HG03025 (cell line): ENCODE measurements at regions not wholly inside any gene's neighbourhood (a gene's known extent, or its start where the extent isn't known, plus 50 kb on each side); places are given as distances from the start of the nearest gene placed in this dataset.
"Not testable (repeated sequence)": the region's sequence is repeated elsewhere in the genome, so short reads cannot be mapped to it uniquely, and the experiment has no call there.

Experiments
- ATAC-seq: cut with Tn5 transposase; IDR thresholded peaks from one replicate; pipeline ENCODE4 v1.9.1; 2021; ENCODE audit warnings: mild to moderate bottlenecking, moderate library complexity; ENCODE audit not compliant: unreplicated experiment, low FRiP score

DNA sequence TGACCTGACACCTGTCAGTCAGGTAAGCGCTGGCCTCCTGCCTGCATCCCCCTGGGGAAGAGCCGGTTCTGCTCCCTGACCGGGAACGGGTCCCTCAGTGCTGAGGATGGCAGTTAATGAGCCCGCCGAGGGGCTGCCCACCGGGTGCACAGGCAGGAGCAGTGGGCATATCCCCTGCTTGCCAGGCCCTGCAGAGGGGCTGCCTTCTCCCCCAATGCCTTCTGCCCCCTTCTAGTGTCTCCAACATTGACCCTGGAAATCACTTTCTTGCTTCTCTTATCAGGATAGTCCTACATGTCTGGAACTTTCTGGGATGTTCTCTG lies 388.5 kb downstream of the SEC14L1 start:
- ATAC-seq: no peak

DNA sequence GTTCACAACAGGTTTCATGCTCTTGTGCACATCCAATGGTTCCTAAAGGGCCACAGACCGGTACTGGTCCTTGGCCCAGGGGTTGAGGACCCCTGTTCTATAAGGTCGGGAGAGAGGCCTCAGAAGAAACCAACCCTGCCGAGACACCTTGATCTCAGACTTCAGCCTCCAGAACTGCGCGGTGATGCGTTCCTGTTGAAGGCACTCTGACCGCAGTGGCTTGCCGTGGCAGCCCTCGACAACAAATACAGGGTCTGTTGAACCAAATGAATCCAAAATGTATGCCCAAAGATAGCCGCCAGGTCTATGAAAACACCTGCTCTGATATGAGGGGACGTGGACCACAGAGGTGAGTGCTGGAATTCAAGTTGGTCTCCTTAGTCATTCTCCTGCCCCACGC lies 389.8 kb downstream of the SEC14L1 start:
- no peak for ATAC-seq

DNA sequence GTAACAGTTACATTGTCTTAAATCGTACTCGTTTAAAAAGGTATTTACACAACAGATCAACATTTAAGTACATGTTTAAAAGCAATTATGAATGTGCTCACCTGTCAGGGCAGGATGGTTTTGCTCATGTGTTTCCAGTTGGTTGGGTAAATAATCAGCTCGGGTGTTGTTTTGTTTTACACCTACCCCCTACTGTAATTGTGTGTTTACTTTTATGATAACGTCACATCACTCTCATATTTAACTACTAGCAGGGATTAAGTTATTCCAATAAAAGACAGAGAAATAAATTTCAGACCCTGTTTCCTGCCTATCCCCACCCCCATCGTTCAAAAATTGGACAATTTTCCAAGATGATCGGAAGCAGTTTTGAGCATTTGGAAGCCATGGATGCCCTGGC lies 390.2 kb downstream of the SEC14L1 start:
- no peak for ATAC-seq

DNA sequence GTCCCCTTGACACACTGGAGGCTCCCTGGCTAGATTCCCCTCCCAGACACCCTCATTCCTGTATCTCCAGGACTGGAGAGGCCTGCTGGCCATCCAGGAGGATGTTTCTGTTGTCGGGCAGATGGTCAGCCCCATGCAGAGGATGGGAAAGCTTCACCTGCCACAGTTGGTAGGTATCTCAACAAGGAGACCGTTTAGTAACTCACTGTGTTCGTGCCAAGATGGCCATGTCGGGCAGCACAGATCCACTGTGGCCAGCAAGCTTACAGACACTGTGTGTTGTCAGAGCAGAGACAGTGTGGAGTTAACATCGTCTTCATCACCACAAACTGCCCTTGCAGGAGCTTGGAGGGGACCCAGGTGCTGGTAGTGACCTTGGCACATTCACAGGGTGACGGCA lies 390.9 kb downstream of the SEC14L1 start:
- ATAC-seq: no peak

DNA sequence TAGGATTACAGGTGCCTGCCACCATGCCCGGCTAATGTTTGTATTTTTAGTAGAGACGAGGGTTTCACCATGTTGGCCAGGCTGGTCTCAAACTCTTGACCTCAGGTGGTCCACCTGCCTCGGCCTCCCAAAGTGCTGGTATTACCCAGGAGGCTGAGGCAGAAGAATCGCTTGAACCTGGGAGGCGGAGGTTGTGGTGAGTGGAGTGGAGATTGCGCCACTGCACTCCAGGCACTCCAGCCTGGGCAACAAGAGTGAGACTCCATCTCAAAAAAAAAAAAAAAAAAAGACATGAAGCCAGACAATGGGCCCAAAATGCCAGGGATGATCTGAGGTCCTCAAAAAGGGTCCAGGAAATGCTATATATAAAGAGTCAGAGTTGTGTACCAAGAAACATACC lies 392.9 kb downstream of the SEC14L1 start:
- not testable (repeated sequence) for ATAC-seq

DNA sequence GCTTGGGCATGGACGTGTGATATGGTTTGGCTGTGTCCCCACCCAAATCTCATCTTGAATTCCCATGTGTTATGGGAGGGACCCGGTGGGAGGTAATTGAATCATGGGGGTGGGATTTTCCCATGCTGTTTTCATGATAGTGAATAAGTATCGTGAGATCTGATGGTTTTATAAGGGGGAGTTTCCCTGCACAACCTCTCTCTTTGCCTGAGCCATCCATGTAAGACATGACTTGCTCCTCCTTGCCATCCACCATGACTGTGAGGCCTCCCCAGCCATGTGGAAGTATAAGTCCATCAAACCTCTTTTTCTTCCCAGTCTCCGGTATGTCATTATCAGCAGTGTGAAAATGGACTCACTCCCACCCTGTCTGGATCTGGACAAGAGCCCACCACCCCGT lies 393.4 kb downstream of the SEC14L1 start:
- ATAC-seq: no peak

DNA sequence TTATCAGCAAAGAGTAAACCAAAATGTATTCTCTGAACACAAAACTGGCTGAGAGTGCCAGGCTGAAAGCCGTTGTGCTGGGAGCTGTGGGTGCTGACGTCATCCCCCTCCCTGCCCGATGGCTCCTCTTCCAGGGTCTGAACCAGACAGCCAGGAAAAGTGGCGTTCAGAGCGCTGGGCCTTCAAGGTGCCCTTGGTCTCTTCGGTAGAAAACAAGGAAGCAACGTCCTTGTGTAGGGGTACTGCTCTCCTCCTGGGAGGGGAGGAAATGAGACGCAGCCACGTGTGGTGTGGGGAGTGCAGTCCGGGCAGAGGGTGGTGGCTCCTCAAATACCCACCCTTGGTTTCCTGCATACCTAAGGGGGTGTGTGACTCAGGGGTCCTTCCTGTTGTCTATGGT lies 394.7 kb downstream of the SEC14L1 start:
- ATAC-seq: no peak

DNA sequence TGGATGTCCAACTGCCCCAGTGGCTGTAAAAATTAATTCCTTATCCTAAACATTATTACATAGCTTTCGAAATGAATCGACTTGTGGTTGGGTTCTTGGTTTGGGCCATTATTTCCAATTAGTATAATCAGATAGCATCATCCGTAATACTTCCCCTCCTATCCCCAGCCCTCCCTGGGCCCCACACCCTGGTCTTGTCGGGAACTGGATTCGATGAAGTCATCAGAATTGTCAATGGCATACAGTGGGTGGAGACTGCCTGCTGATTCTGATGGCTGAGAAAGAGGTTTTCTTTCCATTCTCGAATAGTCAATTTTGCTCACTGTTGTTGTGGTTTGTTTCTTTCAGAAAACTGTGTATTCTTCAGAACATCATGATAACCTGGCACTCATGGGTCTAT lies 395.1 kb downstream of the SEC14L1 start:
- ATAC-seq: no peak

DNA sequence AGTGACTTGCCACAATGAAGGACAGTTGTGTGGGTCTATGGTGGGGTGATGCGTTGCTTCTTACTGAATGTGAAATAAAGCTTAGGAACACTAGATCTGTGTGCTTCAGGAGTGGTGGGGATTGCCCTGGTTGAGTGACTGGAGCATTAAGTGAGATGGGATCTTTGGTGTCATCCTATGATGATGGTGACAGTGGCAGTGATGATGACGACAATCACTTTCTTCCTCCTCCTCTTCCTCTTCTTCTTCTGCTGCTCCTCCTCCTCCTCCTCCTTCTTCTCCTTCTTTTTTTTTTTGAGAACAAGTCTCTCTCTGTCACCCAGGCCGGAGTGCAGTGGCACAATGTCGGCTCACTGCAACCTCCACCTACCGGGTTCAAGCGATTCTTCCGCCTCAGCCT lies 396.8 kb downstream of the SEC14L1 start:
- no peak for ATAC-seq

DNA sequence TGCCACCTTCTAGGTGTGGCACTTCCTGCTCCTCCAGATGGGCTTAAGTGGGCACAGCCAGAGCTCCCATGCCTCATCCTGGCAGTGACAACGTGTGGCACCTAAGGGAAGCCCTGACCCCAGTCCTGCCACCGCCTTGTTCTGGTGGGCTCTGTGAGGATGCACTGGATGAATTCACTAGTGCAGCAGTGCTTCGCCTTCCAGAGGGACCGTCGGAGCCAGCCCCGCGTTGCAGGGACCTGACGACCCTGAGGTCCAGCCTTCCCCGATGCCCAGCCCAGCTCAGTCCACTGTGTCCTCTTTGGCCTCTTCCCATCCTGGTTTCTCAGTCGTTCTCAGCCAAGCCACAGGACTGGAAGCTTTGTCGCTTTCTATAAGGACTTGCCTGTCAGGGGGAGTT lies 399.8 kb downstream of the SEC14L1 start:
- ATAC-seq: no peak

DNA sequence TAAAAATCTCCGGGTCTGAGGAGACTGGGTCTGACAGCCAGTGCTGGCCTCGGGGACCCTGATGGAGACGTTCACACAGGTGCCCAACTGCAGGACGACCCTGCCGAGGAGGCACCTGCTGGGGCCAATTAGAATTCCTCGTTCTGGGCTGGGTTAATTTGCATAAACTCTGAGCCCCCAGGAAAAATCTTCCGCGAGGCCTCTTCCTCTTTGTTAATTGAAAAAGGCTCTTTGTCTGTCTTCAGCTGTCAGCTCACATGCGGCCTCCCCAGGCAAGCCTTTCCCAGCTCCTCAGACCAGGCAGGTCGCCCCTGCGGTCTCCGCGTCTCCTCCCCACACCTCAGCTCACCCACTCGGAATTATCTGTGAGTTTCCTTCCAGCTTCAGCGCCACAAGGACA lies 400.2 kb downstream of the SEC14L1 start:
- ATAC-seq: no peak

DNA sequence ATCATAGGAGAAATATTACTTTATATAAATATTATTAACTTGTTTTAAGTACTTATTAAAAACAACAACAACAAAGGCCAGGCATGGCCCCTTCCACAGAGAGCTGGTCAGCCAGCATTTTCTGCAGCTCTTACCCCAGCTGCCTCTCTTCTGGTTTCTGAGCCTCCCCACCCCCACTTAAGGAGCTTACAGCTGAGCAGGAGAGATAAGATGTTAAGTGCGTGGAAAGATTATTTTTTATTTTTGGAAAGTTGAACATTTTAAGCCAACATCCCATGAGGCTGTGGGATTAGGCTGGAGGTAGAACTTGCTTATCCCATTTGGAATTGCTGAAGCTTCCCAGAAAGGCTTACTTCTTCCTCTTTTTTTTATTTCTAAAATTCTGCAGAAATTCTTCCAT lies 401.2 kb downstream of the SEC14L1 start:
- ATAC-seq: no peak

DNA sequence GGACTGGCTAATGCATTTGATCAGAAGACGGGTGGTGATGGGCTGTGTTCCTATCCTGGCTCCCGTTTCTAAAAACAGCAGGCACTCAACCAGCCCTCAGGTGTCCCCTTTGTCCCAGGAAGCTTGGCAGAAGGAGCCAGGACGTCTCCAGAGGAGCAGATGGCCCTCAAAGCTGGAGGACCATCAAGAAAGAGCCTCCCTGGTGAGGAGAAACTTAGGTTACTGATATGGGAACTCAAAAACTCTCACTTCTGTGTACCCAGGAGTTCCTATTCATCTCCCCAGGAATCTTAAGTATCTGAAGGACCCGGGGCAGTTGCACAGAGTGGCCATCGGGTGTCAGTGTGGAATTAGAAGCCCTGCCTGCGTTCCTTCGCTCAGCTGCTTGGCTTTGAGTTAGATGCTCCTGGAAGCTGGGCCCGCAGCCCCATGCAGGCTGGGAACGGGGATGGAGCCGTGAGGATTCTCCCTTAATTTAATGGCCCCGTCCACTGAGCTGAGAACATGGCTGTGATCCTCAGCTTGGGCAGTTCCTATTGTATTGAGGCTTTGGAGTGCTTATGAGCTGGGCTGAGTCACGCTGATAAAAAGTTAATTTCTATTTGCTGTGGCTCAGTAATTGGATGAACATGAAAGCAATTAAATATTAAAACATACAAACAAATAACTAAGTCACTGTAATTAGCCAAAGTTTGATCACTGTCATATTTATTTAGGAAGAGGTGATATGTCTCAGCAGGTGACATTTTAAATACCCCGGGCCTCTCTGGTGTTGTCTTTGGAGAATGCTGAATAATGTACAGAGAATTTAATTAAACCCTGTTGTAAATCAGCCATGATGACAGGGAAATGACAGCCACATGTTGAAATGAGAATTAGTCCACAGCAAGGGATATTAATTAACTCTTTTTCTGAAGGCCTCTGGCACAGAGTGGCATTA lies 402.1 kb downstream of the SEC14L1 start:
- ATAC-seq: no peak

DNA sequence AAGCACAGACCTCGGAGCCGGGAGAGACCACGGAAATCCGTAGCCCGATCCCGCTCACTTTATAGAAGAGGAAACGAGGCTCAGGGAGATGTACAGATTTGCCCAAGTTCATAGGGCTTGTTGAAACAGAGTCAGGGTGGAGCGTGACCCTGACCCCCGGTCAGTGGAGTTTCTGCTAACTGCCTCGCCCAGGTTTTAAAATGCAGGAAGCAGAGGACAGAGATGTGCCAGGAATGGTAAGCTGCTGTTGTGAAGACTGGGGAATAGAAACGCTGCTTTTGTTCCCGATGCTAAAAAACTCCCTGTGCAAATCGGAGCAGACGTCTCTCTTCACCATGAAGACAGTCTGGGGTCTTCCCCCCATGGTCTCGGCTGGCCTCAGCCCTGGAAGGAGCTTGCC lies 403.0 kb downstream of the SEC14L1 start:
- no peak for ATAC-seq

DNA sequence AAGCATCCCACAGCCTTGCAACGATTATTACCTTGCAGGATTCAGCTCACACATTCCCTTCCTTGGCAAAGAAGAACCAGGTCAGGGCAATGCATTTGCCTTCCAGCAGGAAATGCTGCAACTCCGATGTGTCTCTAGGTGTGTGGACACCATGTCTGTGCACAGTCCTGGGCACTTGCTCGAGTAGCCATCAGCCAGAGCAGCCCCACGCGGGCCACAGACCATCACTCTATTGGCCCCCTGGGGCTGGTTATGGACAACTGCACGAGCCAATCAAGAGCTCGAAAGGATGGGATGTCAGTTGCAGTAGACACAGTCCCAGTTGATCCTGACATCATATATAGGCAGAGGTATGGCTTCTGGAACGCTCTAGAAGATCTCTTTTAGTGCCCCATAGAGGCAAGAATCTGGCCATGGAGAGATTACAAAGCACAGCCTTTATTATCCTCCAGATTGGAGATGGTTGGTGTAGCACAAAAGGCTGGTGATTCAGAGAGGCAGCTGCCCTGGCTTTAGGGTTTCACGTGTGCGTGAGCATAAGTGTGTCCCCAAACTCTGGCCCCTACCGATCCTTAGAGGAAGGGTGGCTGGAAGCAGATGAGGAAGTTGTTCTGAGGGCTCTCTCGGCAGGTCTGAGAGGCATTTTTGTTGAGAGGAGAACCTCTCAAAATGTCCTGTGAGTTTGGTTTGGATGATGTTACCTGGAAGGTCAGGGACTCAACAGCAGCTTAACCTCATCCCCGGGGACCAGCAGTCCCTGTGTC lies 403.8 kb downstream of the SEC14L1 start:
- no peak for ATAC-seq

DNA sequence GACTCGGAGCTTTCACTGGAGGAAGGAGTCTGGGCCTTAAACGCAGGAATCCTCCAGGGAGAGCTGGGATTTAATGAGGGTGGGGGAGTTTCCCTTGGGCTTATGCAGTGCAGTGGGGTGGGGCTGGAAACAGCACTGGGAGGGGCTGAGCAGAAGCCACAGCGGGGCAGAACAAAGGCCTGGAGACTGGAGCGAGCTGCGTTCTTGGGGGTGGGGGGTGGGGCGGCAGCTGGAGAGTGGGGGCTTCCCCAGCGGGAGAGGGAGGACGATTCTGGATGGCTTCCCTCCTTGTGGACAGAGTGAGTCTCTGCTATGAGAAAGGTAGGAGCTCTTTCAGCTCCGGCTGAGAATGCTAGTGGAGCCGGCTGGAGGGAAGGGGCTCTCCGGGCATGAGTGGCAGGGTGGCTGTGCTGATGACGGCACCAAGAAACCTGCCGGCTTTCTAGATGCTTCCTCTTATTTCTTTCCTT lies 406.0 kb downstream of the SEC14L1 start:
- no peak for ATAC-seq

DNA sequence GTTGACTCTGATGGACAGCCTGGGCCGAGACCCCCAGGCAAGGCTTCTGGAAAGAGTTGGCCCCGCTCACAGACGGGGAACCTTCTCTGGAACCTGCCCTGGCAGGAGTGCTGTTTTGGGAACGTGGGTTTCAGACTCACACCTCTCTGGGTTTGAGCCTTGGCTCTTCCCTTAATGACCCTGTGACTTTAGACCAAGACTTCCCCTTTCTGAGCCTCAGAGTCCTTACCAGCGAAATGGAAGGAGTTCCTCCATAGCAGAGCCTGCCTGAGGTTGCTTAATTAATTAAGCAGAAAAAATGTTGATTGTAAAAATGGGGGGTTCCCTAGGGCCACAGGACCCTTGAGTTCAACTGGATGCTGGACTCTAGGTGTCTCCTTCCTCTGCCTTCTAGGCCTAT lies 408.2 kb downstream of the SEC14L1 start:
- ATAC-seq: no peak

DNA sequence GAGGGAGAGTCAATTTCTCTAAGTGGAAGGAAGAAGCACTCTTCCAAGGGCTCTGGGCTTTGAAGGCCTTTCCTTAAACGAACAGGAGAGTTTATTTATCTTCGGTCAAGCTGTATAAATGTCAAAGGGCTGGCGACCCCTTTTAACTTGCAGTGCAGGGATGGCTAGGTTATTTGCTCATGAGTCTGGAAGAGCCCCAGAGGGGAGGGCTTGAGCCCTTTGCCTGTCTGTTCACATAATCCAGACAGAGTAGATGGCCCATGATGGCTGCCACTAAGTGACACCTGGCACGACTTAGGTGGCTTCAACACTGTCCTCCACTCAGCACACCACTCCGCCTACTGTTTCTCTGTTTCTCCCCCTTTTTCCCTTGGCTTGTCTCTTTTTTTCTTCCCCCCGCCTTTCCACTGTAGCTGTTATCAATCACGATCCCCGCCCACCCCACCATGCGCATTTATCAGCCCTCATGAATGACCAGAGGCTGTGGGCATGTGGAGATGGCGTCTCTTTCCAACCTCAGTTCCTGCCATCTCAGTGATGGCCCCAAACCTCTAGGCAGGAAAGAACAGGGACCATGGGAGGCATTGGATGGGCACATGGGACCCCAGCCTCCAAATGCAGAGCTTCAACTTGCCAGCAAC lies 408.7 kb upstream of the TNRC6C start:
- ATAC-seq: no peak

DNA sequence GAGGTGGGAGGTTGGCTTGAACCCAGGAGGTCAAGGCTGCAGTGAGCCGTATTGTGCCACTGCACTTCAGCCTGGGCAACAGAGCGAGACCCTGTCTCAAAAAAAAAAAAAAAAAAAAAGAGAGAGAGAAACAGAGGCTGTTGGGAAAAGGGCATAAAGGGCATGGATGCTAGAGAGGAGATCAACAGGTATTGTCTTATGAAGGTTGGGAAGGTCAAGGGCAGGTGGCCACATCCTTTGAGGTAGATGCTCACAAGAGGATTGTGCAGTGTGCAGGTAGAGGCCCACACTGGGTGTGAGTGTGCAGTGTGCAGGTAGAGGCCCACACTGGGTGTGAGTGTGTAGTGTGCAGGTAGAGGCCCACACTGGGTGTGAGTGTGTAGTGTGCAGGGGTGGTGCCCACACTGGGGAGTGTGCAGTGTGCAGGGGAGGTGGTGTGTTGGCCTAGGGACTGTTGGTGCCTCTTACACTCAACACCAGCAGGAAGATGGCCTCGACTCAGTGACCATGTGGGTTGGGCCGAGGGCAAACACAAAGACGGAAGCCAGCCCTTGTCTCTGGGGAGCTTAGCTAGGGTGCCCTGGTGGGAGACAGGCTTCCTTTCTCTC lies 404.9 kb upstream of the TNRC6C start:
- no peak for ATAC-seq

DNA sequence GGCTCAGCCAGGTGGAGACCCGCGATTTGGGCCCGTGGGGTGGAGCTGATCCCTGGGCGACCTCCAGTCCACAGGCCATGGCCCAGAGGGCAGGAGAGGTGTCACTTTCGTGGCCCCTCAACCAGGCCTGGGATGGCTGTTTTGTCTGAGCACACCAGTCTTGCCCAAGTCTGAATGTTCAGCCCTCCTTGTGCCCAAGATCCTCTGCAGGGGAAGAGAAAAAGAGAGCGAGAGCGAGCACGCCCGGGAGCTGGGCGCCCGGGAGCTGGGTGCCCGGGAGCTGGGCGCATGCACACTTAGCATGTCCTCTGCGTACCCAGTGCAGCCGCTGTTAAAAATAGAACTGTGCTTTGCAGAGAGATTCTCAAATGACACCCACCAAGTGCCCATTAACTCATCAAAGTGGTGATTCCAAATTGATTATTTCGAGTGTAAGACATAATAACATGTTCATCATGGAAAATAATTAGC lies 403.3 kb upstream of the TNRC6C start:
- no peak for ATAC-seq
